ENCODE measurements at regions not wholly inside any gene's neighbourhood (a gene's known extent, or its start where the extent isn't known, plus 50 kb on each side); places are given as distances from the start of the nearest gene placed in this dataset.

- H3K4me3 ChIP-seq (ENCODE audit: low read length): no peak overlapping the region
- H3K4me1 ChIP-seq (ENCODE audit: control insufficient read depth, low read length): peaks cover 15% of the 10 kb centered on the region
- no peaks in the 10 kb centered on the region for H3K36me3 ChIP-seq (ENCODE audit: control insufficient read depth, low read length)
- H3K27ac ChIP-seq (ENCODE audit: low read depth, low read length): no peak overlapping the region
- no peaks in the 10 kb centered on the region for H3F3A ChIP-seq (ENCODE audit: control insufficient read depth, insufficient read depth)
- H3K79me2 ChIP-seq (ENCODE audit: control insufficient read depth, low read length): no peaks in the 10 kb centered on the region
- H3K9me3 ChIP-seq (ENCODE audit: control insufficient read depth, insufficient read depth, low read length): no peaks in the 10 kb centered on the region
- H4K20me1 ChIP-seq (ENCODE audit: control insufficient read depth, insufficient read depth, low read depth, low read length): no peaks in the 10 kb centered on the region
- H3K27me3 ChIP-seq (ENCODE audit: control insufficient read depth, low read length): no peaks in the 10 kb centered on the region; the same call in 1 of the 2 replicates
- TF ChIP-seq CTCF (IDR thresholded peaks at IDR 0.05; ENCODE audit: low read depth, low read length, poor library complexity, severe bottlenecking) (no peak), EZH2phosphoT487 (IDR thresholded peaks at IDR 0.05; ENCODE audit: borderline replicate concordance, low read length) (no peak)
- H3K9me2 ChIP-seq (replicated peaks; ENCODE audit: control insufficient read depth, low read length): no peaks in the 10 kb centered on the region
- no peak overlapping the region for H3K4me2 ChIP-seq (ENCODE audit: low read length)
Observed at GRCh38 chr4:123621072-123621705, 224.6 kb downstream of the SPRY1 start.

- Histone ChIP-seq H3K9me2 (replicated peaks; ENCODE audit: control insufficient read depth, low read length) (no peaks in the 10 kb centered on the region), H3K9me3 (ENCODE audit: control insufficient read depth, insufficient read depth, low read length) (no peaks in the 10 kb centered on the region), H3K27ac (ENCODE audit: low read depth, low read length) (no peak overlapping the region), H3K4me3 (ENCODE audit: low read length) (no peak overlapping the region), H3K36me3 (ENCODE audit: control insufficient read depth, low read length) (no peaks in the 10 kb centered on the region), H3K4me1 (ENCODE audit: control insufficient read depth, low read length) (peaks cover 1% of the 10 kb centered on the region; the same call in 1 of the 2 replicates), H3K4me2 (ENCODE audit: low read length) (no peak overlapping the region), H3F3A (ENCODE audit: control insufficient read depth, insufficient read depth) (no peaks in the 10 kb centered on the region), H3K79me2 (ENCODE audit: control insufficient read depth, low read length) (no peaks in the 10 kb centered on the region), H4K20me1 (ENCODE audit: control insufficient read depth, insufficient read depth, low read depth, low read length) (no peaks in the 10 kb centered on the region), H3K27me3 (ENCODE audit: control insufficient read depth, low read length) (no peaks in the 10 kb centered on the region; the same call in 1 of the 2 replicates)
- no peak for TF ChIP-seq CTCF (IDR thresholded peaks at IDR 0.05; ENCODE audit: low read depth, low read length, poor library complexity, severe bottlenecking)
- TF ChIP-seq EZH2phosphoT487 (IDR thresholded peaks at IDR 0.05; ENCODE audit: borderline replicate concordance, low read length): no peak
Observed at GRCh38 chr4:123622572-123622971, 226.0 kb downstream of the SPRY1 start.

DNA sequence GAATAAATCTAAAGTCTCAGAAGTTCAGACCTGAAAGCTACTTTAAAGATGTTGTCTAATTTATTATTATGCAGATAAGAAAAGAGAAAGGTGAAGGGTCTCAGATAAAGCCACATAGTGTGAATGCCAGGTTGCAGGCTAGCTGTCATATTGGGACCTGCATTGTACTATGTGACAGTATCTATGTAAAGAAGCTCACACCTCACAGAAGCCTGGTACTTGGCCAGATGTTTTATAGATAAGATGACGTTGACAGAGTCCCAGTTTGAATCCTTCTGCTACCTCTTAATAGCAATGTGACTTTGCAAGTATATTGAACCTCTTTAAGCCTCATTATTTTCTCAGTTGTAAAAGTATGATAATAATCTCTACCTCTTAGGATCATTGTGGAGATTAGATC is 227.0 kb downstream of the SPRY1 start:
- Histone ChIP-seq H3F3A (ENCODE audit: control insufficient read depth, insufficient read depth) (no peaks in the 10 kb centered on the region), H3K27me3 (ENCODE audit: control insufficient read depth, low read length) (no peaks in the 10 kb centered on the region; the same call in 1 of the 2 replicates), H3K36me3 (ENCODE audit: control insufficient read depth, low read length) (no peaks in the 10 kb centered on the region), H3K27ac (ENCODE audit: low read depth, low read length) (no peak overlapping the region), H3K9me3 (ENCODE audit: control insufficient read depth, insufficient read depth, low read length) (no peaks in the 10 kb centered on the region), H3K9me2 (replicated peaks; ENCODE audit: control insufficient read depth, low read length) (no peaks in the 10 kb centered on the region), H4K20me1 (ENCODE audit: control insufficient read depth, insufficient read depth, low read depth, low read length) (no peaks in the 10 kb centered on the region), H3K4me3 (ENCODE audit: low read length) (no peak overlapping the region), H3K4me1 (ENCODE audit: control insufficient read depth, low read length) (no peaks in the 10 kb centered on the region), H3K79me2 (ENCODE audit: control insufficient read depth, low read length) (no peaks in the 10 kb centered on the region), H3K4me2 (ENCODE audit: low read length) (no peak overlapping the region)
- TF ChIP-seq CTCF (IDR thresholded peaks at IDR 0.05; ENCODE audit: low read depth, low read length, poor library complexity, severe bottlenecking) (no peak), EZH2phosphoT487 (IDR thresholded peaks at IDR 0.05; ENCODE audit: borderline replicate concordance, low read length) (no peak)

All from DOHH2 (cell line).